HG03432 (cell line): ENCODE measurements at regions not wholly inside any gene's neighbourhood (a gene's known extent, or its start where the extent isn't known, plus 50 kb on each side); places are given as distances from the start of the nearest gene placed in this dataset.
"Not testable (repeated sequence)": the region's sequence is repeated elsewhere in the genome, so short reads cannot be mapped to it uniquely, and the experiment has no call there.

ENCODE experiments used
- ATAC-seq: cut with Tn5 transposase; IDR thresholded peaks from one replicate; pipeline ENCODE4 v1.9.1; 2021; ENCODE audit warnings: mild to moderate bottlenecking, moderate library complexity; ENCODE audit not compliant: unreplicated experiment

DNA sequence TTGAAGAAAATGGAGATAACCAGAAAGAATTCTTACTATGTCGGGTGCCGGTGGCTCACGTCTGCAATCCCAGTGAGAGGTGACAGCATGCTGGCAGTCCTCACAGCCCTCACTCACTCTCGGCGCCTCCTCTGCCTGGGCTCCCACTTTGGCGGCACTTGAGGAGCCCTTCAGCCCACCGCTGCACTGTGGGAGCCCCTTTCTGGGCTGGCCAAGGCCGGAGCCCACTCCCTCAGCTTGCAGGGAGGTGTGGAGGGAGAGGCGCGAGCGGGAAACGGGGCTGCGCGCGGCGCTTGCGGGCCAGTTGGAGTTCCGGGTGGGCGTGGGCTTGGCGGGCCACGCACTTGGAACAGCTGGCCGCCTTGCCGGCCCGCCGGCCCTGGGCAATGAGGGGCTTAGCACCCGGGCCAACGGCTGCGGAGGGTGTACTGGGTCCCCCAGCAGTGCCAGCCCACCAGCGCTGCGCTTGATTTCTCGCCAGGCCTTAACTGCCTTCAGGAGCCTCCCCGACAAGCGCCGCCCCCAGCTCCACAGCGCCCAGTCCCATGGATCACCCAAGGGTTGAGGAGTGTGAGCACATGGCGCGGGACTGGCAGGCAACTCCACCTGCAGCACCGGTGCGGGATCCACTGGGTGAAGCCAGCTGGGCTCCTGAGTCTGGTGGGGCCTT, 1672.5 kb upstream of the B3GALT2 start:
- not testable (repeated sequence) for ATAC-seq

- no peak for ATAC-seq
These were observed 1671.0 kb upstream of the B3GALT2 start for GRCh38 chr1:194857413-194857812.

DNA sequence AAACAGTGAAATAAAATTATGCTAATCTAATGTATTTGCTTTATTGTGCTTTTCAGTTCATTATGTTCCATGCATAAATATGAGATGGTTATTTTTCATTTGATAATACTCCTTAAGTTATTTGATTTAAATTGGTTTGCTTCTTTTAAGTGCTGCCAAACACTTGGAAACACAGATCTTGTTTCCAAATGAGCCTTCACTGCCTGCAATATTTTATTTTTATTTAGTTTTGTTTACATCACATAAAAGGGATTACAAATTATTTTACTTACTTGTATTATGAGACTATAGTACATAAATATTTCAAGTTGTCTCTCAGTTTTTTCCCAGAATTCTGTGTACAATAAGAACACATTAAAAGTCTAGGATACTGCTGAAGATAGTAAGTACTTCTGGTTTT, 1662.4 kb upstream of the B3GALT2 start:
- no peak for ATAC-seq

DNA sequence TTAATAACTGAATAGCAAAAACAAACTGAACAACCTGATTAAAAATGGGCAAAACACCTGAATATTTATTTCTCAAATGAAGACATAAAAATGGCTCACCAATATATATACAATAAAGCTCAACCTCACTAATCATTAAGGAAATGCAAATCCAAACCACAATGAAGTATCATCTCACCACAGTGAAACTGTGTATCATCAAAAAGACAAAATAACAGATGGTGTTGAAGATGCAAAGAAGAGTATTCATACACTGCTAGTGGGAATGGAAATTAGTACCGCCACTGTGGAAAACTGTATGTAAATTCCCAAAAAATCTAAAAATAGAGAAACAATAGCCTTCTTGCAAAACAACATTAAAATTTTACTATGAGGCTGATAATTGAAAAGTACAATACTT, 1660.1 kb upstream of the B3GALT2 start:
- peak; percentile 85 for ATAC-seq

DNA sequence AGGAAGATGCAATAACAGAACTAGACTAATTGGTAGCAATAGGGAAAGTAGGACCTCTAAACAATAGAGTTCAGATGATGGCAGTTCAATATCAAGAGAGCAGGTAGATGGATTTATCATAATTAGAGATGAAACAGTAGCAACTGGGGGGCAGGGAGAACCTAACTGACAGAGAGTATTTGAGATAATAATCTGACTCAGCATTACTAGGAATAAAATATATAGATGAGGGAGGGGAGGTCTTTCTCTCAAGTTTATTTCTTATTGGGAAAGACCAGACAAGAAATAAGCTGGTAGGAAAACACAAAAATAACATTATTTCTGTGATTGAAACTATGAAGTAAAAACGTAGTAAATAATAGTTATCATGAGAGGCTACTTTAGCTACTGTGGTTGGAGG, 1656.7 kb upstream of the B3GALT2 start:
- no peak for ATAC-seq

DNA sequence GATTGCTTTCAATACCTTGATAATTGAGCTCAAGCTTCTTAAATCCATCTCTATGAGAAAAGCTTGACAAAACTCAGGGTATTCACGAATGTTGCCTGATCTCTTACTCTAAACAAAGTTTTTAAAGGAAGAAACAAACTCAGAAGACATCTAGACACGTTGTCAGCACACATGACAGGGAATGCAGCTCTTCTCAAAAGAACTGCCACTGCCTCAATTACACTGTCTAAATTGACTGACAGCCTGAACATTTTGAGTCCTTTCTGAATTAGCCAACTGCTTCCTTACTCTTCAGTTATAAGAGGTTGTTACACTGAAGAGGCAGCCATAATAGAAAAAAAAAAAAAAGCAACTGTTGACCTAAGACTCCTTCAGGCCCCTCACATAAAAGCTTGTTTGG, 1646.7 kb upstream of the B3GALT2 start:
- ATAC-seq = no peak

- ATAC-seq = not testable (repeated sequence)
These were observed 1645.2 kb upstream of the B3GALT2 start for GRCh38 chr1:194831595-194831994.

- ATAC-seq = peak; percentile 92
These were observed 1644.0 kb upstream of the B3GALT2 start for GRCh38 chr1:194830387-194830786.

- no peak for ATAC-seq
These were observed 1643.1 kb upstream of the B3GALT2 start for GRCh38 chr1:194829492-194829891.

DNA sequence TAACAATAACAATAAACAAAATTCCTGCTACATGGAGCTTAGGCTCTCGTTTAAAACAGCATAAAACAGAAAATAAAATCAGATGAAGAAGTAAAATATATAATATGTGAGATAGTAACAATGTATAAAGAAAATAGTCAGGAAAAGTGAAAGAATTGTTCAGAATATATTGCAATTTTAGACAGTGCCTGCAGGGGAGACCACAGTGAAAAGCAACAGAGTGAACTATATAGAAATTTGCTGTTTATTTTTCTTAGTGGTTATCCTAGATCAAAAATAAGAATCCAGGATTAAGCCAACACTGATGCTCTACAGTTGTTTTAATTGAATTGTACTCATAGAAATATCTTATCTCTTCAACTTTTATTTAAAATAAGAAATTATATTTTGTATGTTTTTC, 1639.0 kb upstream of the B3GALT2 start:
- ATAC-seq = no peak

GRCh38 chr1:194821091-194821490, 1634.7 kb upstream of the B3GALT2 start:
- no peak for ATAC-seq

DNA sequence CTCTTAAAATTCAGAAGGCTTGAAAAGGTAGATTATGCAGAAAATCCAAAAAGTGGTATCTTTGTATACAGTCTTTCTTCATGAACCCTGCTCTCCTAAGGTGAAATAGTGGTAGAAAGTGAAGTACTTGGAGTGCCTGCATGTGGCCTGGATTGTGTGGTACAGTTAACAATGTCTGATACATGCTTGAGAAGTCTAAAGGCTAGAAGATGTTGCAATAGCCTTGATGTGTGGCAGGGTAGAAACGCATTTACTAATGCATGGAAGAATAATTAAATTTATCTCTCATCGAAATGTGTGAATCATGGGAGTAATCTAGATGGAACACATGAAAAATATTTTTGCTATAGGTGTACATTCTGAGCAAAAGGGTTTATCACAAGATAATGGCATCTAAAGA, 1632.3 kb upstream of the B3GALT2 start:
- no peak for ATAC-seq

DNA sequence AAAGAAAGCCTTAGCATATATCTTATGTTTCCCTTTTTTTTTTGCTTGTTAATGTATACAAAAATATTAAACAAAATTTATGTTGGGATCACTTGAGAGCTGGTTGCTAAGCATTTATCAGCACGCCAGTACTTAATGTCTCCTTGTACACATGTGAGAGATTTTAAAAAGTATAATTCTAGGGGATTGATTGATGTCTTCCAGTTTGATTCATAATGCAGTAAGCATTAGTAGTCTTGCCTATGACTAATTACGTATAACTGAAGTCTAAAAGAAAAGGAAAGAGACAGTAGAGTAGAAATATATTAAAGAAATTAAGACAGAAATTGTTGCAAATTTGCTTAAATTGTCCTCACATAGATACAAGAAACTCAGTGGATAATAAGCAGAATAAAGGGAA, 1630.4 kb upstream of the B3GALT2 start:
- no peak for ATAC-seq

DNA sequence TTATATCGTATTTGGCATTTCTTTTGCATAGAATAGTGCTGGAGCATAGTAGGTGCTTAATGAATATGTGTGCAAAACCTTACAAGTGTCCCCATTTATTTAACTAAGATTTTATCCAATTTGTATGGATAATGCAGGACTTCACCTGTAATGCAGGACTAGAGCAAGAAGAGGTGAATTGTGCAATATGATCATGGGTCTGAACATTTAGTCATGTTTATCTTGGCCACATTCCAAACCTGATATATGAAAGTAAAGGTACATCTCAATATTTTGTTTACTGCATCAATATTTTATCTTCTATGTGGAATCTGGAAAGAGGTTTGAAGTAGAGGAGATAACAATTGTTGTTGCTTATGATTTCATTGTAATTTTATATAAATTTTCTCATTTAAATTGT, 1626.7 kb upstream of the B3GALT2 start:
- no peak for ATAC-seq

GRCh38 chr1:194809665-194810064, 1623.3 kb upstream of the B3GALT2 start:
- peak; percentile 43 for ATAC-seq

GRCh38 chr1:194809215-194809614, 1622.8 kb upstream of the B3GALT2 start:
- no peak for ATAC-seq

DNA sequence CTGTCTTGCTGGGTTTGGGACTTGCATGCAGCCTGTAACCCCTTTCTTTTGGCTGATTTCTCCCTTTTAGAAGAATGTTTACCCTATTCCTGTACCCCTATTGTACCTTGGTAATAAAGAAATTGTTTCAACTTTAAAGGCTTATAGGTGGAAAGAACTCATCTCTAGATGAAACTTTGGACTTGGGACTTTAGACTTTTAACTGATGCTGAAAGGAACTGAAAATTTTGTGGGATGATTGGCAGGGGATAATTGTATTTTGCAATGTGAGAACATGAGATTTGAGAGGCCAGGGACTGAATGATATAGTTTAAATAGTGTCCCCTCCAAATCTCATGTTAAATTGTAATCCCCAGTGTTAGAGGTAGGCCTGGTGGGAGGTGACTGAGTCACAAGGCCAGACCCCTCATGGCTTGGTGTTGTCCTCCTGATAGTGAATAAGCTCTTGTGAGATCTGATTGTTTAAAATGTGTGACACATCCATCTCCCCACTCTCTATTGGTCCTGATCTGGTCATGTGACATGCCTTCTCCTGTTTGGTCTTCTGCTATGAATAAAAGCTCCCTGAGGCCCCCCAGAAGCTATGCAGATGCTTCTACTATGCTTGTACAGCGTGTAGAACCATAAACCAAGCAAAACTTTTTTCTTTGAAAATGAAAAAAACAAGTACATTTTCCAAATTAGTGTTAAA, 1621.3 kb upstream of the B3GALT2 start:
- ATAC-seq = no peak

GRCh38 chr1:194802572-194802971, 1616.2 kb upstream of the B3GALT2 start:
- ATAC-seq = no peak

DNA sequence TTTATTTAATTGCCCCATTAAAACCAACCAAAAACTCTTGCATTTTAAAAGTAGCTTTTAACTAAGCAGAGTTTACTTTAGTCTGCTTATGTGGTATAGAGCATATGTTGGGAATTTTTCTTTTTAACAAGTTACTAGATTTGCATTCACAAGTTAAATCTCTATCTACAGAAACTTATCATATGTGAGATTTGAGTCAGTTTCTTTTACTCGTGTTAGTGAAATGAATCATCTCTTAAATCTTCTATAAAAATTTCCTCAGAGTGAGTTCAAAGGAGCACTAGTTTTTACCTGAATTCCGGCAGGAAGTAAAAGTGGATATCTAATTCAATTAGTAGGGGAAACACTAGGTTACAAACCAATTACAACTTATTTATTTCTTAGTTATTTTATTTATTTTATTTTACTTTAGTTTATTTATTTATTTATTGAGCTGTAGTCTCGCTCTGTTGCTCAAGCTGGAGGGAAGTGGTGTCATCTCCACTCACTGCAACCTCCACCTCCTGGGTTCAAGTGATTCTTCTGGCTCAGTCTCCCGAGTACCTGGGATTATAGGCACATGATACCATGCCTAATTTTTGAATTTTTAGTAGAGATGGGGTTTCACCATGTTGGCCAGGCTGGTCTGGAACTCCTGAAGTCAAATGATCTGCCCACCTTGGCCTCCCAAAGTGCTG, 1609.6 kb upstream of the B3GALT2 start:
- peak; percentile 95 for ATAC-seq

- ATAC-seq = no peak
These were observed 1600.6 kb upstream of the B3GALT2 start for GRCh38 chr1:194787001-194787400.

DNA sequence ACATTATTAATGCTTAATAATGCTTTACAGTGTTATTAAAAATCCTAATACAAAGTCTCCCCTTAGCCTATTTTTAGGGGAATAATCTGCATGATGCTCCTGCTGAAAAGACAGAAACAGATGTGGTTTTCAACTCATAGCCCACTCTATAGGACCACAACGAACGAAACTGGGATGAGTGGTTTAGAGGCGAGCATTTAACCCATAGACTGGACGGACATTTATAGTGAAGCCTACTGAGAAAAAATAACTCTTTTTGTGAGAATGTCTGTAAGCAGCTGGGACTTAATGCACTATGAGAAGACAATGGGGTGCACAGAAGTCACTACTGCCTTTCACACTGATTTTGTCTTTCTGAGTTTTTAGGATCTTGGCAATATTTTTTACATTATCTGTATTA, 1599.6 kb upstream of the B3GALT2 start:
- ATAC-seq = no peak

DNA sequence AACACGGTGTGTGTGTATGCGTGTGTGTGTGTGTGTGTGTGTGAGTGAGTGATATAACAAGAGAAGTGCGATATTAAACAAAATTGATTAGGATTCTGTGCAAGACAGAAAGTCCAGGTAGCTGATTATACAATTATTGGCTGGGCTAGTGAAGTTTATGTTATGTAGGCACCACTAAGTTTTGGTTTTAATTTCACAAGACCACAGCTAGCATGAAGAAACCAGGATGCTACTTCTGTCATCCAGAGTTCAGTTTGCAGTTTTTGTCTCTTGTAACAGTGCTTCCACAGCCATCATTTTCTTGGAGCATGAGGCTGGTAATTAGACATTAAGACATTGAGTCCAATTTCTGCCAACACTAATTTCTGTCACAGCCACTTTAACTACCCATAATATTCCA, 1590.2 kb upstream of the B3GALT2 start:
- no peak for ATAC-seq
